ENCODE measurements at regions not wholly inside any gene's neighbourhood (a gene's known extent, or its start where the extent isn't known, plus 50 kb on each side); places are given as distances from the start of the nearest gene placed in this dataset.
A peak's percentile ranks its signal among the peaks of the same experiment; 100 is the strongest.

DNA sequence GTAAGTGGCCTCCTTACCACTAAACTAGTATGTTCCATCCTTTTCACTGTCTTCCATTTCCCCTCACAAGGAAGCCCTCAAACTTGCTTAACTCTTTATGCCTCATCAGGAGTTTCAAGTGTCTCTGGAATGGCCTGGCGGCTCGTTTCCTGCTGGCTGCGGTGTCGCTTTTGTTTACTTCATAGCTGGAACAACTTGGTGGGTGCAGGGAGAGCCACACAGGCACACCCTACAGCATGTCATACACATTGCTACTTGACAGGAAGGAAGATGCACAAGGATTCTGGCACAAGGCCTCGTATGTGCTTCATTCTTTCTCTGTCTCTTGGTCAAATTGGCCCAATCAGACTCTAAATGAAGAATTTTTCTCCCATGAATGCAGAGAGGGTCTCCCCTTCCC lies 488.3 kb downstream of the FOXO1 start:
- no peak for DNase-seq

DNA sequence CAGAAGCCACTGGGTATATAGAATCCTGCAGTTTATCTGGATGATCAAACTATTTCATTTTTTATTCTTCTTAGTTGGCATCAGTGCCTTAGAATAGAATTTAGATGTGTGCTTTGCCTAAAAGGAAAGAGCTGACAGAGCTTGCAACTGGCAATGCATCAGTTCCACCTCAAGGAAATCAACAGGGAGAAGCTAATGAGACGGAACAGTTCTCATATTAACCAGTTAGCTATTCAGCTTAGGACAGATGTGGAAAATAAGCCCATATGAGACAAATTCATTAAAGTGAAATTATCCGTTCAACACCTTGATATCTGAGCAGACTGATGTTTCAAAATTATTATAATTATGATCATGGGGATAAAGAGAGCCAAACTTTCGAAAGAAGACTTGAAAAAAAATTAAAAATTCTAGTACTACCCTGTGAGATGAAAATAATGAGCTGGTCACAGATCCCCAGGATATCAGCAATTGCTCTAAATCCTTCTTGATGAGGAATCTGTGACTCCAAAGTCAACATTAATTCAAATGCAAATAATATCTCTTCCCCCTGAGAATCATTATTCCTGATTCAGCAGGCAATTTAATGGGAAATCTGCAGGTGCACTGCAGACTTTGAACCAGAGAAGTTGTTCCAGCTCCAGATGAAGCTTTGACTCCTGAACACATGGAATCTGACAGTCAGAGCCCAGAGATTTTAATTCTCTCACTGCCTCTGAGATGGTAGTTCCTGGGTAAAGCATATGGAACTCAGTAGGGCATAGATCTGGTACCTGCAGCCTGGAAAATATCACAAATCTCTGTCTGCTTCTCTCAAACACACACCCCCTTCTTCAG lies 486.8 kb downstream of the FOXO1 start:
- DNase-seq = no peak

- DNase-seq = no peak
These were observed 485.7 kb downstream of the FOXO1 start for GRCh38 chr13:40180776-40181175.

DNA sequence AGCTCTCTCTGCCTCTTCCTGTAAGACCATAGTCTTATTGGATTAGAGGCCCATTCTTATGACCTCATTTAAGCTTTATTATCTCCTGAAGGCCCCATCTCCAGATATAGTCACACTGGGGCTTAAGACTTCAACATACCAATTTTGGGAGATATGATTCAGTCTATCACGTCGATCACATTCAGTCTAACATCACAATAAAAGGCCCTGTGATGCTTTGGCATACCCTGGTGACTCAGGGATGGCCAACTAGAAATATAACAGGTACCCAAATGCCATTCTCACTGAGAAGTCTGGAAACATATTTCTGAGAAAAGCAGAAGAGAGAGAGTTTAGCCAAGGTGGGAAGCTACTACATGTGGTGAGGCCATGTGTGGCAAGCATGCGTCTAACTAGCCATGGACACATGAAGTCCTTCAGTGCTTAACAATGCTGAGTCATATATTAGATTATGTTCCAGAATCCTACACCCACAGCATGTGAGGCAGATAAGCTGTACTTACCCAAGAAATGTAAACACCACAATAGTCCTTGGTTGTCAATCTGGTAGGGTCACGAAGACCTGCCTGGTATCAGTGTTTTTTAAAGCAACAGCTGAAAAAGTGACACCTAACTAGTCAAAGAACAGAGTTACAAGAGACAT lies 485.1 kb downstream of the FOXO1 start:
- DNase-seq = no peak

DNA sequence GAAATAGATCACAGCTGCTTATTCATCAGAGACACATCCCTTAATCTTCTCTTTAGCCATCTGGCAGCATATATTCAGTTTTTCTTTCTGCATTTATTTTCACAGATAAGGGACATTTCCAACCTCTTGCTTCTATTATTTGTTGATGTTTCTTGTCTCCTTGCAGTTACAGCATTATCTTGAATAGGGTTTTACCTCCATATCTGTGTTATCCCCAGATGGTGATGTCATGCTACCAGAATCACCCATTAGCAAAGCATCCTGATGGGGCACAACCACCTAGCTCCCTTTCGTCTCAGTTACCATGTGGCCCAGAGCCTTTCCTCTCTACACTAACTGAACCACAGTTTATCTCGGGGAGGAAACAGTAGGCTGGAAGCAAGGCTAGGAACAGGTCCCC lies 483.9 kb downstream of the FOXO1 start:
- DNase-seq = no peak

DNA sequence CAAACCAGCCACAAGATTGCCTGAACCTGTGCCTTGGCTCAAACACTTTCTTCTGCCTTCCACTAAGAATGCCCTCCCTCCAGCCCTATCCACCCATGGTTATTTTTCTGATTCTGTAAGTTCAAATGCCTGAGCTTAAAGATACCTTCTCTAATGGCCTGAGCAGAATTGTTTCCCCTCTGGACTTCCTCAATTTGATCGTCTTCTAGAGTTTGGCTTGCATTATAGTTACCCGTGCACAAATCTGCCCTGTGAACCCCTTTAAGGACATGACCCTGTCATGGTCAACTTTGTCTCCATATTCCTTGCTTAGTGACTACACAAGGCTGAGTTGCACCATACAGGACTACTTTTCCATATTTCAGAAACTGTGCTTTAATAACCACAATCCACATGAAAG lies 481.0 kb downstream of the FOXO1 start:
- DNase-seq = no peak

- no peak for DNase-seq
These were observed 480.4 kb downstream of the FOXO1 start for GRCh38 chr13:40186041-40186440.

- no peak for DNase-seq
These were observed 479.7 kb downstream of the FOXO1 start for GRCh38 chr13:40186626-40187323.

DNA sequence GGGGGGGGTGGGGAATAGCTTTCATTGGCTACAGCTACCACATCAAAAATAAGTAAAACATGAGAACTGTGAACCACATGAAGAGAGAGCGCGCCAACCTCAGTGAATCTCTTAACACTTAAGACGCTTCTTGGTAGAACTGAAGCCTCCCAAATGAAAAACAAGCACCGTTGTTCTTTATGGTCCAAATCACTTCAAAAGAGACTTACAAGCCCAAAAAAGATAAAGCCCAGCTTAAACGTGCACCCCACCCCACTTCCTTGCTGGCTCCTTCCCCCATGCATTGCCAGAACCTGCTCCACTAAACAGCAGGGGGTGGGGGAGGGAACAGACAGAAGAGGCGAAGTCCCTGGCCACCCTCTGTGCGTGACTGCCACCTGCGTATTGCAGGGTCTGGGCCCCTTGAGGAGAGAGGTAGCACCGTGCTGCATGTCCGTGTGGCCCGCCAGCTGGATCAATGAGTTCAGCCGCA lies 479.1 kb downstream of the FOXO1 start:
- DNase-seq = peak; percentile 59

DNA sequence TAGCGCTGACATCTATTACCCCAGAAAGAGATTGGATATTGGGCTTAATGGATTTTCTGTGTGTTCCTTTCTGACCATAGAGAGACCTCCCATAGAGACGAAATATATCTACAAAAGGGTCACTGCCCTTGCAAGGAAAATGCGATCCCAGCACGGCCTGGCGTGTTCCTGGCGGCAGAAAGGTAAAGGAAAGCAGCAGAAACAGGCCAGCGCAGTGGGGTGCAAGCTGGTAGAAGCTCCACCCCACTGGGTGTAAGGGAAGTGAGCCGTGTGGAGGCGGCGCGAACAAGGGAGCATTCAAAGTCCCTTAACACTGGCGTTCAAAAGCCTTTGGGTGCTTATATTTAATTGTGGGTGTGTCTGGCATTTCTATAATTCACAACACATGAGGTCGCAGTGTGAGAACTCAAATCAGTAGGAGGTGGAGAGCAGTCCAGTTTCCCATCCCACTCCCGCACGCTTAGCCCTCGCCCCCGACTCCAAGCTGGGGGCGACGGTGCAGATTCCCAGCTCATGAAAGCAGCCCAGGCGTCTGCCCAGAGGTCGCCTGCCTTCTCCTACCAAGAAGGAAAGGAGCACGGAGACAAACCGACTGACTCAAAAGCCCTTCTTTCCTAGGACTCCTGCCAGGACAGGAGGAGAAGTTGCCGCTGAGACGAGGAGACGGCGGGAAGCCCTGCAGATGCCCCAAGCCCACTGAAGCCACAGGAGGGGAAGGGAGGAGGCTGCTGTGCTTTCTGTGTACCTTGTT lies 478.4 kb downstream of the FOXO1 start:
- peak; percentile 31 for DNase-seq

DNA sequence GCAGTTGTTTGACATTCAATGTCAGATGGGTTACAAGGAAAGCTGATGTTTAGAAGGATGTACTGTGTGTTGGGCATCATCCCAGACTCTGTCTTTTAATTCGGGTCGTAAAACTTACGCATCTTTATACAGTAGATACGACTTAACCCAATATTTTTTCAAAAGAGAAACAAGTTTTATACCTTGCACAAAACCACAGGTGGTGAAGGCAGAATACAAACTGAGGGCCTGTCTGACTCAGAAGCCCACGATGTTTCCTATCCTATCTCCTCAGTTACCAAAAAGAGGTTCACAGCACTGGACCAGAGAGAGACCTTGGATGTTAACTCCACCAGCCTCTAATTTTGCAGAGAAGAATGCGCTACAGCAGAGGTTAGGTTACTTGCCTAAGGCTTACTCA lies 477.0 kb downstream of the FOXO1 start:
- DNase-seq = peak; percentile 8

GRCh38 chr13:40189898-40190630 lies 476.4 kb downstream of the FOXO1 start:
- no peak for DNase-seq

DNA sequence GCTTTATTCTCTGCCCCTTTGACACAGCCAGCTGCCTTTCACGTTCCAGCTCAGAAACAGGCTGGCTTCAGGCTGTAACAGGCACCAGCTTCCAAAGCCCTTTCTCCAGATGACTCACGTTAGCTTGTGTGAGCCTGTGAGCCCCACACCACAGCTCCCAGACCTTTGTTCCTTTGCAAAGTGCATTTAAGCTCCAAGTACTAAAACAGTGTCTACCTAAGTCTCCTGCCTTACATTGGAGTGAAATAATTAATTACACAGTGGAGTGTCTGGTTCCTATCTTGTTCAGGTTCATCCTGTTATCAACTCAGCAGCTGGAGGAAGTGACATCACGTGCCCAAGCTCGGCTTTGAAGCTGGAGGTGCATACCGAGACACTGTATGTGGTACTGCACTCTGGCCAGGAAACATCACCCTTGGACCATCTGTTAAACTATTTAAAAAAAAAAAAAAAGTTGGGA lies 475.8 kb downstream of the FOXO1 start:
- peak; percentile 53 for DNase-seq

- no peak for DNase-seq
These were observed 475.1 kb downstream of the FOXO1 start for GRCh38 chr13:40191186-40191980.

- DNase-seq = no peak
These were observed 474.0 kb downstream of the FOXO1 start for GRCh38 chr13:40192452-40192851.

GRCh38 chr13:40192858-40193257 lies 473.6 kb downstream of the FOXO1 start:
- DNase-seq = no peak

DNA sequence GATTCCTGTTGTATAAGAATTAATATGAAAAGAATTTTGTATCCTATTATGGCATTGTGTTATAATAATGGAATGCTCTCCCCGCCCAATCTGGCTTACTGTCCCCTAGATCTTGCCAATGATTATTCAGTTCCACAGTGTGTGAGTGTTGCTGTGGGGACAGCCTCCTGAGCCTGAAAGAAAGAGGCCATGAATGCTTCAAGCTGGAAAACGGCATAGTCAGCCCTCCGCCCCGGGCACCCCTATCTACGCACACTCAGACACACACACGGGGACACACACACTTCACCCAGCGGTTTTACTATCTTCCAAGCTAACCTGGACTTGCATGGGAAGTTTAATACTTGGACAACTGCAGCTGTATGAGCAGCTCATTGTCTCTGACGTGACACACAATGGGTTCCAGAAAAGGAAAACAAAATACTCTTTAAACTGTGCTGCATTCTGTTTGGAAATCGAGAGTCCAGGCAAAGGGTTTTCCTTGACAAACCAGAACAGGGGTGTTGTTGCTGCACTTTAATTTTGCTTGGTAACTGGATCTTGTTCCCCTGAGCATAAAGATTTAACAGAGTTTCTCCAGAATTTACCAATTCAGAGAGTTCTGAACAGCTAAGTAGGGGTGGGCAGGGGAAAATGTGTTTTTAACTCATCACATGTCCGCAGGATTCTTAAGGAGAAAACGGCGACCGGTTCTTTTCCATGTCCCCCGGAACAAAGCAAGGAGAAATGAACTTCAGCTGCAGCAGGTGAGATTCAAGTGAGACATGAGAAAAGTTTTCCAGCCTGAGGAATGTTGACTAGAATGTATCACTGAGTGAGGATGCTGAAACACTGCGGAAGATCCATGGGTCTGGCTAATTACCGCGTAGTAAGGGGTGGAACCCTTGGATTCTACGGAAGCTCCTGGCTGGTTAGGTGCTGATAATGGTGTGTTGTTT lies 472.9 kb downstream of the FOXO1 start:
- DNase-seq = no peak

DNA sequence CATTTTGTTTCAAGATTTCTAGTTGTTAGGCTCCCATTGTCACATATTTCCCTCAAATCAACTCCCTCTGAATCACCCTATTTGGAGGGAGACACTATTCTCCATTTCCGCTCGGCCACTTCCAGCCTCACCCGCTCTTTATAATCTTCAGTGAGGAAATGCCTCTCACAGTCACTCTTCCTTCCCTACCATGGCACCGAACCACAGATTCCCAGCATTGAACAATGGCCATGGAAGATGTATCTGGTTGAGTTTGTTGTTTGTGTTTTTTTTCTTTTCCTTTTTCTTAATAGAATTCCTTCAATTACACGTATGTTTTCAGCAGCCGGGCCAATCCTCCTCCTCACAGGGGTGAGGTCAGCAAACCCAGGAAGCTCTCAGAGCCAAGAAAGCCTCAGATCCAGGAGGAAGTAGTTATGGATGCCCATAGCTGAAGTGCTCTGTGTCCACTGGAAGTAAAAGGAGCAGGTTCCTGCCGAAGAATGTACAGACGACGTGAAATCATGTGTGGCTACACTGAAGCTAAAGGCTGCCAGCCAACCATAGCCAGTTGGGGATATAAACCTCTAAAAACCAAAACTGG lies 472.1 kb downstream of the FOXO1 start:
- DNase-seq = no peak

GRCh38 chr13:40197049-40197448 lies 469.4 kb downstream of the FOXO1 start:
- DNase-seq = no peak

Data from stimulated activated naive CD4-positive, alpha-beta T cell treated with Interleukin-2 at 50 U/mL for 16 hours (primary cell).